Transverse colon (tissue), 4 donors: ENCODE measurements at regions not wholly inside any gene's neighbourhood (a gene's known extent, or its start where the extent isn't known, plus 50 kb on each side); places are given as distances from the start of the nearest gene placed in this dataset.

Experiments
- CTCF ChIP-seq, 5 experiments: fragments of 200-600 bp in 3 of 5; fragments of 450-650 bp in 2 of 5; sonication (generic) in 3 of 5; IDR thresholded peaks; 1 replicate in 2 of 5; 2 replicates in 3 of 5; pipeline ENCODE4 v1.5.1; 2016 to 2017; ENCODE audit warnings: antibody characterized with exemption in 5 of 5, inconsistent platforms in 3 of 5, mild to moderate bottlenecking in 2 of 5, moderate library complexity in 1 of 5
- EP300 ChIP-seq: sonication (generic); formaldehyde crosslinking; IDR thresholded peaks from one replicate; pipeline ENCODE4 v1.6.1; 2017; ENCODE audit warnings: antibody characterized with exemption, low read depth
- POLR2A ChIP-seq: fragments of 450-650 bp; IDR thresholded peaks from one replicate; pipeline ENCODE4 v1.6.1; 2016; ENCODE audit warnings: antibody characterized with exemption, mild to moderate bottlenecking, moderate library complexity
- POLR2AphosphoS5 ChIP-seq, 3 donors: sonication (generic); formaldehyde crosslinking; IDR thresholded peaks; one replicate each; pipeline ENCODE4 v1.6.1; 2016; ENCODE audit warnings: antibody characterized with exemption in 3 of 3

GRCh38 chr12:58142991-58143390 lies 201.6 kb downstream of the ATP23 start:
- no peak for TF ChIP-seq CTCF (IDR thresholded peaks at IDR 0.05)
- no peak for TF ChIP-seq POLR2A
- TF ChIP-seq POLR2AphosphoS5 (IDR thresholded peaks at IDR 0.05): no peak
- no peak for TF ChIP-seq EP300
